SU-DHL-6 (cell line): ENCODE measurements at regions not wholly inside any gene's neighbourhood (a gene's known extent, or its start where the extent isn't known, plus 50 kb on each side); places are given as distances from the start of the nearest gene placed in this dataset.

Source experiments
- EZH2phosphoT487 ChIP-seq: fragments of 200-600 bp; sonication (generic), shearing (Covaris generic); conservative IDR thresholded peaks from 2 replicates; pipeline ENCODE4 v1.6.1; 2018; ENCODE audit warnings: mild to moderate bottlenecking, antibody characterized with exemption, low read length, moderate library complexity, mixed read lengths
- TF ChIP-seq, protein P1 (sequence below): fragments of 200-600 bp; sonication (generic); IDR thresholded peaks from one replicate; pipeline ENCODE4 v1.5.1; 2017; ENCODE audit warnings: antibody characterized with exemption, mild to moderate bottlenecking, low read length, moderate library complexity; ENCODE audit not compliant: insufficient read depth, poor library complexity, severe bottlenecking

DNA sequence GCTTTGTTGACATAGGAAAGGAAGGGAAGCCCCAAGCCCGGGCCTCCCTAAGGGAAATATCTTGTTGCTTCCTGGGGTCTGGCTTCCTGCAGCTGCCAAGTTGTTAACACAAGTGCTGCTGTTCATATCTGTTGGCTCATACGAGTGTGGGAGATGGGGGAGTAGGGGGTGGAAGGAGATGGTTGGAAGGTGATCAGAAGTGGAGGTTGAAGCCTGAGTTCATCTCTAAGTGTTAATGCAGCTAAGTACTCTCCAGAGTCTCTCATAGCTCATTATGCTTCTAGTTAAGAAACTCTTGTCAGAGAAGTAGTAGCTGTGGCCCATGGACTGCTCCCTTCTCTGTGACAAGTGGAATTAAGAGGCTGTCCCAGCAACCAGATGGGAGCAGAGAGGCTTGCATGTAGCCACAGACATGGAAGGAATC is 319.2 kb upstream of the SPAG17 start:
- TF ChIP-seq, protein P1, sequence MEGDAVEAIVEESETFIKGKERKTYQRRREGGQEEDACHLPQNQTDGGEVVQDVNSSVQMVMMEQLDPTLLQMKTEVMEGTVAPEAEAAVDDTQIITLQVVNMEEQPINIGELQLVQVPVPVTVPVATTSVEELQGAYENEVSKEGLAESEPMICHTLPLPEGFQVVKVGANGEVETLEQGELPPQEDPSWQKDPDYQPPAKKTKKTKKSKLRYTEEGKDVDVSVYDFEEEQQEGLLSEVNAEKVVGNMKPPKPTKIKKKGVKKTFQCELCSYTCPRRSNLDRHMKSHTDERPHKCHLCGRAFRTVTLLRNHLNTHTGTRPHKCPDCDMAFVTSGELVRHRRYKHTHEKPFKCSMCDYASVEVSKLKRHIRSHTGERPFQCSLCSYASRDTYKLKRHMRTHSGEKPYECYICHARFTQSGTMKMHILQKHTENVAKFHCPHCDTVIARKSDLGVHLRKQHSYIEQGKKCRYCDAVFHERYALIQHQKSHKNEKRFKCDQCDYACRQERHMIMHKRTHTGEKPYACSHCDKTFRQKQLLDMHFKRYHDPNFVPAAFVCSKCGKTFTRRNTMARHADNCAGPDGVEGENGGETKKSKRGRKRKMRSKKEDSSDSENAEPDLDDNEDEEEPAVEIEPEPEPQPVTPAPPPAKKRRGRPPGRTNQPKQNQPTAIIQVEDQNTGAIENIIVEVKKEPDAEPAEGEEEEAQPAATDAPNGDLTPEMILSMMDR: no peak
- no peak for TF ChIP-seq EZH2phosphoT487
